PFSK-1 (cell line): ENCODE measurements at regions not wholly inside any gene's neighbourhood (a gene's known extent, or its start where the extent isn't known, plus 50 kb on each side); places are given as distances from the start of the nearest gene placed in this dataset.

ENCODE experiments used
- REST ChIP-seq, 2 experiments: IDR thresholded peaks; 2 replicates each; pipeline versions ENCODE4 v1.6.1 to v1.8.0; 2011 to 2012; ENCODE audit warnings: low read depth in 2 of 2, low read length in 2 of 2, control low read depth in 1 of 2, inconsistent platforms in 1 of 2, mild to moderate bottlenecking in 1 of 2, moderate library complexity in 1 of 2; ENCODE audit not compliant: insufficient read depth in 1 of 2
- TAF1 ChIP-seq: IDR thresholded peaks from 2 replicates; pipeline ENCODE4 v1.6.1; 2012; ENCODE audit warnings: low read length, control low read depth, borderline replicate concordance; ENCODE audit not compliant: insufficient read depth

- TF ChIP-seq TAF1 (no peak), REST (IDR thresholded peaks at IDR 0.05; ENCODE audit: insufficient read depth in 1 of 2, low read depth in 2 of 2, low read length in 2 of 2) (no peak)
Observed at GRCh38 chrX:22366166-22366702, 93.5 kb downstream of the CBLL2 start.
